NCI-H2081 (cell line): ENCODE measurements at regions not wholly inside any gene's neighbourhood (a gene's known extent, or its start where the extent isn't known, plus 50 kb on each side); places are given as distances from the start of the nearest gene placed in this dataset.

Experiments
- DNase-seq, 2 experiments: peaks; one replicate each; lab custom pipeline; 2025; lab: John Stamatoyannopoulos, UW

- no peak for DNase-seq
Observed at GRCh38 chr2:147649286-147649685, 195.5 kb upstream of the ACVR2A start.

DNA sequence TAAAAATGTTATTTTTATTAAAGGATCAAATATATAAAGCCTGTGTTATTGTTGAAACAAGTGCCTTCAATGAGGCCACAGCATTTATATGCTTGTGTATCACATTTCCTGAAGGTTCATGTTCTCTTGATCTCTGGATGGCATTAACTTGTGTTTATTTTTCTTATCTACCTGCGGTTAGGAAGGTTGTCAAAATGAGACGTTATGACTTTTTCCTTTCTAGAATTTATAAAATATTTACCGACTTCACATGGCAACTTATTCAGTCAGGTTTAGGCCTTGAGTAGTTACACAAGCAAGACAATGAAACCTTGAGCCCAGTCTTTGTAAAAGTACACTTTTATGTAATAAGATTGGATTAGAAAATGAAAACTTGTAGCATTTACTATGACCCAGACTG is 196.4 kb upstream of the ACVR2A start:
- DNase-seq, result no peak

DNA sequence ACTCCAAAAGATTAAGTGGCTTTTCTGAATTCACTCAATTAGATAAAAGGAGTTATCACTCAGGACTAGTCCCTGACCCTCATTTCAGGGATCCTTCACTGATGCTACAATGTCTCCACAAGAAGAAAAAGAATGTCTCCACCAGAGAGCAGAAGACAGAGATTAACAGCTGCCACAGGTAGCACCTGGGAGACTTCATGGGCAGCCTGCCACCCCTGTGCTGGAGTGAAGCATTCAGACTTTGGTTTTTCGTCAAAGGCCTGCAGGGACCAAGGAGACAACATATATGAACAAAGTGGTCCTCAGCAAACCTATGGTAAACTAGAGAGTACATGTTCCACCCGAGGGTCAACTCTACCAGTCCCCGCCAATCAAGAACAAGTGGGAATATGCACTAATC is 197.0 kb upstream of the ACVR2A start:
- no peak for DNase-seq

DNA sequence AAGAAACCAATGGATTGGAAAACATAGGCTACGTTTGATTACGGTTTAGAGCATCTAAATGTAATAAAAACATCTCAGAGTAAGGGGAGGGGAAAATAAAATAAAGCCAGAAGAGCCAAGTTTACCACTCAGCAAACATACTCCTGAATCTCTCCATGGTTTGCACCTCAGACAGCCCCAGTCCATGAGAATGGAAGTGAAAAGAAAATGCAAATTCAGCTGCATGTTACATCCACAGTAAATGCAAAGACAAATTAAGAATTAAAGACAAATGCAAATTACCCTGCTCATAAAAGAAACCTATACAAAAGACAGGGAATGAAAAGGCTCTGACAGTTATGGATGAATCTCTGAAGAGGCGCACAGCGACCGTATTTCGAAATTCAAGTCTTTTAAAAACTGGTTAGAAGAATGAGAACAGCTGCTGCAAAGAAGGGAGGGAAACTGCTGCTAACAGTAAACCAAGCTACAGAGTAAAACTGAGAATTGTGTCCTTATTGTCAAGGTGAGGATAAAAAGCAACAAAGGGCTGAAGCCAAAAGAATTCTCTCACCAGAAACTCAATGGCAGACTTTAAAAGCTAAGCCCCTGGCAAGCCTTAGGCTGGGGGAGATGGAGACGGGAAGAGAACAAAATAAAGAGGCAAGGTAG is 197.9 kb upstream of the ACVR2A start:
- no peak for DNase-seq

DNA sequence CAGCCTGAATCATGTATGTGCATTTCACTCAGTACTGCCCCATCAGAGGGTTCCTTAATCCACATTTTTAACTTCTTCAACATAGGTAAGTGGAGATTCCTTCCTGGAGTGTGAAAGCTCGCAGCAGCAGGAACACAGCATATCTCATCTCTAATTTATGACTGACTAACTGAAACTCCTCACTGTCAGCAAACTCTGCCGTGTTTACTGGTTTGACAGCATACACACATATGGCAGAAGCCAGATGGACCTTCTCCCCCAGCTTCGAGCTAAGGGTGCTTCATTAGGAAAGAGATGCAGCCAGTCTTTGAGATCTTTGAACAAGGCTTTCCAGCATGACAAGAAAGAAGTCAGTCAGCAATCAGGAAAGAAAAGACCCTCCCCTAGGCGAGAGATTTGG is 200.3 kb upstream of the ACVR2A start:
- DNase-seq, result no peak

- DNase-seq, result no peak
Observed at GRCh38 chr2:147642765-147643164, 202.1 kb upstream of the ACVR2A start.

GRCh38 chr2:147641651-147642050 is 203.2 kb upstream of the ACVR2A start:
- no peak for DNase-seq

DNA sequence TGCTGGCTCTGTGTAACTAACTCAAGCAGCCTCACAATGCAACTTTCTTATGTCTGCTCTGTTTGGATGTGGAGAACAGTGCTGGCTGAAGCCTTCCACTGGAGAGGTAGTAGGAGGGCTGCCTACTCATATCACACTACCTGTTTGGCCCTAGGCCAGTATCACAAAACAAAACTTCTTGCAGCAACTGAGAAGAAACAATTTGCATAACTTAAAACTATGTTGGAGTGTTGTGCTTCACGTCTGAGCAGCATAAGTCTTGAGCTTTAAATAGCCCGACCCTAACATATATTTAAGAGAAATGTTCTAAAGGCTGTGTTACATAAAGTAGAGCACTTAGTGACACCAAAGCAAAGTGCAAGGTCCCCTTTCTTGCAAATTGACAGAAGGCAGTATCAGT is 204.9 kb upstream of the ACVR2A start:
- no peak for DNase-seq

DNA sequence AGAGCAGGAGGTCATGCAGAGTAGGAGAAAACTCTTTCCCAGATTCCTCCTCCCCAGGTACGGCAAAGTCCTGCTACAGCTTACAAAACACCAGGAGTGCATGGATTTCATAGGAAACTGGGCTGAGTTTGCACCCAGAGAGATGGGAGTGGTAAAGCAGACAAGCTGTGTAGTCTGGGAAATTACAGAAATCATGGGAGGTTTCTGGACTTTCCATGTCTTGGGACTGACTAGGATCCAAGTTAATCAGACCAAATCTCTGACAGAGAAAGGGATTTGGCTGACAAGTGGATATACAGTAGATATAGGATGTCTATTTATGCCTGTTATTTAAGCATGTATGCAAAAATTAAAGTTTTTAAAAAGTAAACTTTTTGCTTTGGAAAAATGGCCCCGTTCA is 205.4 kb upstream of the ACVR2A start:
- no peak for DNase-seq

GRCh38 chr2:147636886-147637285 is 207.9 kb upstream of the ACVR2A start:
- DNase-seq, result no peak

DNA sequence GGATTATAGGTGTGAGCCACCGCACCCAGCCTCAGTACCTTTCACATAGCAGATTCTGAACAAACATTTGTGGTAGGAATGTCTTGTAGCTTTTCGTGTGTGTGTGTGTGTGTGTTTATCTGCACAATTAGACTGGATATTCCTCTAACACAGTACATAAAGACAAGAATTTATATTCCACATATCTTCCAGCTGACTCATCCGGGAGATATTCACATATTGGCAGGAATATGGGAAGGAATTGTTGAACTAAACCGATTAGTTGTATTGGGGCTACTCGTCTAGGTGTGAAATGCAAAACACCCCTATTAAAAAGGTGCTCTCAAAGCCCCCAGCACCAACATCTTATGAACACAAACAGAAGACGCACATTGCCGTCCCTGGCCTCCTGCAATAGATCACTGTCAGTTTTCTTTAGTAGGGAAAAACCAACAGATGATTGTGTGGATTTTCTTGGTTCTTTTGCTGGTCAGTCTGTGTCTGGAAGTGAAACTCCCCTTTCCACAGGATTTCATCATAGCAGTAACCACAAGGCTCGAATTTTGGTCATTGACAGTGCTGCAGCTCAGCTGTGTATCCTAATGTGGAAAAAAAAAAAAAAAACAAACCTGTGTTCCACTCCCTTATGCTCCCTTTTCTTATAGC is 208.5 kb upstream of the ACVR2A start:
- DNase-seq, result no peak

- DNase-seq, result no peak
Observed at GRCh38 chr2:147634826-147635225, 210.0 kb upstream of the ACVR2A start.

- DNase-seq, result no peak
Observed at GRCh38 chr2:147632198-147632597, 212.6 kb upstream of the ACVR2A start.

- no peak for DNase-seq
Observed at GRCh38 chr2:147631294-147631693, 213.5 kb upstream of the ACVR2A start.

DNA sequence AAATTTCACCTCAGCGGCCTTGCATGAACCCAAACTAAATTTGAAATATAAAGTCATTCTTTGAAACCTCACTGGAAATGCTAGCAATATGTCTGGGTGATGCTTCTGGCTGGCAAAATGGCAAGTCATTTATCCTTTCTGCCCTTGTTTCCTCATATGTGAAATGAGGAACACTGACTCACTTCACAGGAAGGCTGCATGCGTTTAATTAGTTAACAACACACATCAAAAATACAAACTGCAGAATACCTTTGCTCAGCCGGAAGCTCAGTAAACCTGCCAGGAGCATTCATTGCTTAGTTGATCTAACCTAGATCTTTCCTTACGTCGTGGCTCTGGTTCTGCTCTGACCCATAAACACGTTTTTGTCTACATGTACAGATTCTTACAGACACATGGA is 214.2 kb upstream of the ACVR2A start:
- DNase-seq, result no peak

- no peak for DNase-seq
Observed at GRCh38 chr2:147628971-147629421, 215.8 kb upstream of the ACVR2A start.

DNA sequence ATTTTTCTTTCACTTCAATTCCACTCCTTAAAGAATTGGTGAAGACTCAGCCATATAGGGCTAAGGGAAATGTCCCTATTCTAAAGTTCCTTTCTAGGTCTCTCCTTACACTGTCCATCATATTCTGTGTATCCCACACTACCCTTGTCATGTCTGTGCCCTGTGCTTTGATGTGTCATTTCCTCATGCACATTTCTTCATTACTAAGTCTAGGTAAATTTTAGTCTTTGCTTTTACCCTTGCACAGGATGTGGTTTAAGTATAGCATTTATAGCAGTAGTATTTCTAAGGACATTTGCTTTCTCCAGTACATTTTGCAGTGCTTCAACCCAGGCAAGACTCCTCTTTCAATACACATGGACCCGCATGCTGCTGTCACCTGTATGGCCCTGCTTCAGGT is 221.5 kb upstream of the ACVR2A start:
- no peak for DNase-seq

DNA sequence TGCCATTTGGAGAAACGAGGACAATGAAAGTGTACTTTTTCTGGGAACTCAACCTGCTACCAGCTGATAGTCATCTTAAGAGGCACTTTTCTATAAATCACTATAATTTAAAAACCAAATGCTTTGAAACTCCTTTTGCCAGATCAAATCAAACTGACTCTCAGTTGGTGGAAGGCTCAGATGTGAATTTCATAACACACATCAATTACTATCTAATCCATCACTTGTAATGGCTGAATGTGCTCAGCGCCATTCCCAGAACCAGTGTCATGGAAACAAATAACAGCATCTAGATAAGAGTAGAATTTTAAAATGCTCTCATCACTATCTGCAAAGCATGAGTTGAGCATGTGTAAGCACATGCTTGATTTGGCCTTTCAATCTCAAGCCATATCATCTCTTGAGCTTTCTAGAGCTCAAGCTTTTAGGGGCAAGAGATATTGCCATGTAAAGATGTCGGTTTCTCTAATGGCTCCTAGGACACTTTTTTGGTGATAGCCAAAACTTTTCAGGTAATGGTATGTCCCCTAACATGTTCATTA is 223.1 kb upstream of the ACVR2A start:
- DNase-seq, result no peak

- DNase-seq, result no peak
Observed at GRCh38 chr2:147619808-147620207, 225.0 kb upstream of the ACVR2A start.

DNA sequence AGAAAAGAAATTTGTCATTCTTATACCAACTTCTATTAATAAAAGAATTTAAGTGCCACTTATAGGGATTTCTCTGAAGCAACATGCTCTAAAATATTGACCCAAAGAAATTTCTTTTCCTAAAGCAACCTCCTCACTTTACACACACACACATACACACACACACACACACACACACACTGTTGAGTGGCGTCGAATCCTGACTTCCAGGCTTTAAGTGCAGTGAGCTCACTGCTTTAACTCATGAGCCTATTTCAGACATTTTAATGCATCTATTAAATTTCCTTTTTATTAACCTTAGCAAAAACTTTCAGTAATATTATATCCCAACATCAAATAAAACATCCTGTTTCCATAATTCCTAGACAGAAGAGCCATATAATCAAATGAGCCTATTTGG is 229.1 kb upstream of the ACVR2A start:
- no peak for DNase-seq

DNA sequence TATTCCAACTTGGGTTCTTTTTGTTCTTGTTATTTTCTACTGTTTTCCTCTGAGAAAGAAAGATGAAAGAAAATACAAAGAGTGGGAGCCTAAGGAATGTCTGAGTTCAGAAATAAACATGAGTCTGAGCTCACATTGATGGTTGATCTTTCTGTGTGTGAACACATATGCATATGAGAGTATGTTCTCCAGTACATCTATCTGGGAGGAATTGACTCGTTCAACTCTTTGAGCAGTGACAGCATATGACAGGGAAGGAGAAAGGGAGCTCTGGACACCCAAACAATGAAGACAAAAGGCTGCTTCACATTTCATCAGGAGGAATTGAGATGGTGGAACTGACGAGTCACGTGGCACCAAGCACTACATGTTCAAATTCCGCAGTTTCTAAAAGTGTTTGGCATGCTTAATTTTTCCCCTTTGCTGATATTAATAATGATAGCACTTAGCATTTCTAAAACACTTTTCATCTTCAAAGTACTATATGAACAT is 229.8 kb upstream of the ACVR2A start:
- DNase-seq, result no peak

GRCh38 chr2:147614471-147614870 is 230.4 kb upstream of the ACVR2A start:
- no peak for DNase-seq

GRCh38 chr2:147610496-147611040 is 234.3 kb upstream of the ACVR2A start:
- no peak for DNase-seq
